ENCODE measurements at regions not wholly inside any gene's neighbourhood (a gene's known extent, or its start where the extent isn't known, plus 50 kb on each side); places are given as distances from the start of the nearest gene placed in this dataset.

DNA sequence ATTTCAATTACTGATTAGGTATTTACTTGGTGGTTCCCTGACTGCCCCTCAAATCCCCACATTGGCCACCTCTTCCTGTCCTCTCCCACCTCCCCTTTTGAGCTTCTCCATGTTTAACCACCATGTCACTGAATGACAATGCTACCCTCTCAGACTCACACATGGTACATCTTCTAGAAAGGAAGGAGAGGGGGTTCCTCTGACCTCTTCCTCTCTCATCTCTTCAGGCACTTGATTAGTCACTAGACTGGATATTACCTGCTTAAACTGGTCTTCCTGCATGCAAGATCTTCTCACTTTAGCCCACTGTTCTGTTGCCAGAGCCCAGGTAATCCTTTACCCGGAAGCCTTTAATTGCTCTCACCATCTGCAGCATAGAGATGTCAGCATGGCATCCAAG lies 64.9 kb downstream of the DIPK2A start:
- TF ChIP-seq, protein P1, sequence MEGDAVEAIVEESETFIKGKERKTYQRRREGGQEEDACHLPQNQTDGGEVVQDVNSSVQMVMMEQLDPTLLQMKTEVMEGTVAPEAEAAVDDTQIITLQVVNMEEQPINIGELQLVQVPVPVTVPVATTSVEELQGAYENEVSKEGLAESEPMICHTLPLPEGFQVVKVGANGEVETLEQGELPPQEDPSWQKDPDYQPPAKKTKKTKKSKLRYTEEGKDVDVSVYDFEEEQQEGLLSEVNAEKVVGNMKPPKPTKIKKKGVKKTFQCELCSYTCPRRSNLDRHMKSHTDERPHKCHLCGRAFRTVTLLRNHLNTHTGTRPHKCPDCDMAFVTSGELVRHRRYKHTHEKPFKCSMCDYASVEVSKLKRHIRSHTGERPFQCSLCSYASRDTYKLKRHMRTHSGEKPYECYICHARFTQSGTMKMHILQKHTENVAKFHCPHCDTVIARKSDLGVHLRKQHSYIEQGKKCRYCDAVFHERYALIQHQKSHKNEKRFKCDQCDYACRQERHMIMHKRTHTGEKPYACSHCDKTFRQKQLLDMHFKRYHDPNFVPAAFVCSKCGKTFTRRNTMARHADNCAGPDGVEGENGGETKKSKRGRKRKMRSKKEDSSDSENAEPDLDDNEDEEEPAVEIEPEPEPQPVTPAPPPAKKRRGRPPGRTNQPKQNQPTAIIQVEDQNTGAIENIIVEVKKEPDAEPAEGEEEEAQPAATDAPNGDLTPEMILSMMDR (IDR thresholded peaks at IDR 0.05; ENCODE audit: unreplicated experiment): no peak
- intact Hi-C loops (cut with micrococcal nuclease): no loop called here
- CTCF ChIA-PET: interaction anchor here (0.6 kb wide), 1 partner anchor 29 kb away, joined by 5 read pairs; no protein-coding TSS in a partner anchor
- no TSS peak for BruUV-seq (replicated peaks)
- peaks cover 6% of the 10 kb centered on the region for H3K4me1 Mint-ChIP-seq (ENCODE audit: insufficient read depth, unreplicated experiment)
- H3K27ac Mint-ChIP-seq (ENCODE audit: low read depth, unreplicated experiment): no peak overlapping the region
- no peaks in the 10 kb centered on the region for H3K9me3 Mint-ChIP-seq (ENCODE audit: unreplicated experiment)
- POLR2A ChIA-PET: no interaction called here
- no peak overlapping the region for H3K4me3 Mint-ChIP-seq (ENCODE audit: unreplicated experiment)
- DNase-seq (ENCODE audit: unreplicated experiment): no peak
- H3K36me3 Mint-ChIP-seq (ENCODE audit: insufficient read depth, unreplicated experiment): no peaks in the 10 kb centered on the region
- H3K27me3 Mint-ChIP-seq (ENCODE audit: insufficient read depth, unreplicated experiment): no peaks in the 10 kb centered on the region

DNA sequence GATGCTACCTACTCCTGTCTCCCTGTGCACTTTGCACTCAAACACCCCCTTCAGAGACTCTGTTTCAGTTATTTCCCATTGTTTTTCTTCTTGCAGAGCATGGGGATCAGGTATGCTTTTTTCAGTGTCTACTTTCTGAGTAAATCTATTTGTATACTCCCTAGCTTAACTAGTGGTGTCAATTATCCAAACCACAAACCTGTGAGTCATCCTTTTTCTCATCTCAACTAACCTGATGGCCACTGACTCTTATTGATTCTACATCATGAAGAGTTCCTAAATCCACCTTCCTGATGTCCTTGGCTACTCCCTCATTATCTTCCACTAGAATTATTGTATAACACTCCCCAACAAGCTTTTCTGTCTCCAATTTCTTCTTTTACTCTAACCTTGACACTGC lies 68.0 kb downstream of the DIPK2A start:
- ChIA-PET CTCF (no interaction called here), POLR2A (no interaction called here)
- H3K27ac Mint-ChIP-seq (ENCODE audit: low read depth, unreplicated experiment): no peak overlapping the region
- DNase-seq (ENCODE audit: unreplicated experiment): peak; percentile 35
- intact Hi-C loops (cut with micrococcal nuclease): no loop called here
- H3K4me1 Mint-ChIP-seq (ENCODE audit: insufficient read depth, unreplicated experiment): peaks cover 6% of the 10 kb centered on the region
- no peaks in the 10 kb centered on the region for H3K27me3 Mint-ChIP-seq (ENCODE audit: insufficient read depth, unreplicated experiment)
- H3K9me3 Mint-ChIP-seq (ENCODE audit: unreplicated experiment): no peaks in the 10 kb centered on the region
- no peak overlapping the region for H3K4me3 Mint-ChIP-seq (ENCODE audit: unreplicated experiment)
- BruUV-seq (replicated peaks): no TSS peak
- H3K36me3 Mint-ChIP-seq (ENCODE audit: insufficient read depth, unreplicated experiment): no peaks in the 10 kb centered on the region
- TF ChIP-seq, protein P1 (IDR thresholded peaks at IDR 0.05; ENCODE audit: unreplicated experiment): no peak

DNA sequence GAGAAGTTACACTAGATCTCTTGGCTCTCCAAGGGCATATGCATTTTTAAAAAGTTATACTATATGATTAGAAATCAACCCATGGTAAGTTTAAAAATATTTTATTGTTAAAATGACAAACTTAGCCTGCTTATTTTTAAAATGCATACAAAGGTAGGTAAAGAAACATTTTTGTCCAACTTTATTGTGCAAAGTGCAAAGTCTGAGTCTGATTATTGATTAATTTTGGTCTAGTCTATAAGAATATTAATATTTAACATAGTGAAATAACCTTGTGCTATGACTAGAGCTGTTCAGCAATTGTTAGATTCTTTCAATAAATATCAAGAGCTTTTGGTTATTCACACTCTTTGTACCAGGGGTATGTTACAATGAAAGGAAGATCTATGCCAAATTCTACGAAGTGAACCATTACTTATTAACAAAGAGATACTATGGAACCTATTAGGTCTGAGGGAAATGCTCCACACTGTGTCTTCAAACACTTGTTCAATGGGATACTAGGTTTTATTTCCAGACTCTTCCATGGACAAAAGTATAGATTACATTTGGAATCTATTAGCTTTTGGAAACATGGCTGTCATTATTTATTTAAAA lies 70.4 kb downstream of the DIPK2A start:
- Mint-ChIP-seq H3K27me3 (ENCODE audit: insufficient read depth, unreplicated experiment) (no peaks in the 10 kb centered on the region), H3K4me3 (ENCODE audit: unreplicated experiment) (no peak overlapping the region), H3K9me3 (ENCODE audit: unreplicated experiment) (no peaks in the 10 kb centered on the region), H3K27ac (ENCODE audit: low read depth, unreplicated experiment) (no peak overlapping the region), H3K36me3 (ENCODE audit: insufficient read depth, unreplicated experiment) (no peaks in the 10 kb centered on the region), H3K4me1 (ENCODE audit: insufficient read depth, unreplicated experiment) (peaks cover 6% of the 10 kb centered on the region)
- ChIA-PET CTCF (no interaction called here), POLR2A (no interaction called here)
- TF ChIP-seq, protein P1 (IDR thresholded peaks at IDR 0.05; ENCODE audit: unreplicated experiment): no peak
- no TSS peak for BruUV-seq (replicated peaks)
- no peak for DNase-seq (ENCODE audit: unreplicated experiment)
- intact Hi-C loops (cut with micrococcal nuclease): no loop called here

DNA sequence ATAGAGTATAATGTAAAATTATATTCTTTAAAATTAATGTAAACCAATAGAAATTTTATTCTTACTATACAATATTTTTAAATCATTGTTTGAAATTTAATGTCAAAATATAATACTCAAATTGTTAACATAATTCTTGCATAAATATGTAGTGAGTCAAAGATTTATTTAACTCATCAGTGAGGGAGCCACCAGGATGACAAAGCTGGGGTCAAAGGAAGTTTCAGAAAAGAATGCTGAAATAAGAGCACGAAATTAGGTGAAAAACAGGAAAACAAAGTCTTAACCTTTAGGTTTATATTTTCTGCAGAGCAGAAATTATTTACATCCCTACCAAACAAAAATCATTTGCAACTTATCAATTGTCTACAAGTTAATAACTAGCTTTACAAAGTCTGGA lies 74.1 kb downstream of the DIPK2A start:
- no TSS peak for BruUV-seq (replicated peaks)
- H3K36me3 Mint-ChIP-seq (ENCODE audit: insufficient read depth, unreplicated experiment): no peaks in the 10 kb centered on the region
- no peaks in the 10 kb centered on the region for H3K4me1 Mint-ChIP-seq (ENCODE audit: insufficient read depth, unreplicated experiment)
- ChIA-PET POLR2A (no interaction called here), CTCF (interaction anchor here (0.6 kb wide), 1 partner anchor 9 kb away, joined by 3 read pairs; no protein-coding TSS in a partner anchor)
- H3K27ac Mint-ChIP-seq (ENCODE audit: low read depth, unreplicated experiment): no peak overlapping the region
- H3K27me3 Mint-ChIP-seq (ENCODE audit: insufficient read depth, unreplicated experiment): no peaks in the 10 kb centered on the region
- intact Hi-C loops (cut with micrococcal nuclease): no loop called here
- TF ChIP-seq, protein P1 (IDR thresholded peaks at IDR 0.05; ENCODE audit: unreplicated experiment): no peak
- DNase-seq (ENCODE audit: unreplicated experiment): no peak
- H3K4me3 Mint-ChIP-seq (ENCODE audit: unreplicated experiment): no peak overlapping the region
- H3K9me3 Mint-ChIP-seq (ENCODE audit: unreplicated experiment): no peaks in the 10 kb centered on the region
